HUES64 (cell line): ENCODE measurements at regions not wholly inside any gene's neighbourhood (a gene's known extent, or its start where the extent isn't known, plus 50 kb on each side); places are given as distances from the start of the nearest gene placed in this dataset.

Experiments
- H3K27ac ChIP-seq: 2 replicates; pipeline ENCODE4 v1.7.0; 2013; ENCODE audit warnings: low read depth, low read length, inconsistent platforms
- H3K27me3 ChIP-seq: 2 replicates; pipeline ENCODE4 v1.6.1; 2013; ENCODE audit warnings: mild to moderate bottlenecking, low read length; ENCODE audit not compliant: insufficient read depth
- H3K36me3 ChIP-seq: 2 replicates; pipeline ENCODE4 v1.6.1; 2013; ENCODE audit warnings: mild to moderate bottlenecking, low read length; ENCODE audit not compliant: insufficient read depth
- H3K4me1 ChIP-seq: 2 replicates; pipeline ENCODE4 v1.6.1; 2013; ENCODE audit warnings: mild to moderate bottlenecking, low read length, moderate library complexity; ENCODE audit not compliant: insufficient read depth
- H3K4me3 ChIP-seq: 2 replicates; pipeline ENCODE4 v1.5.1; 2013; ENCODE audit warnings: mild to moderate bottlenecking, low read length, moderate library complexity
- H3K9ac ChIP-seq: 2 replicates; pipeline ENCODE4 v1.6.1; 2013; ENCODE audit warnings: mild to moderate bottlenecking, low read depth, low read length
- H3K9me3 ChIP-seq: 2 replicates; pipeline ENCODE4 v1.6.1; 2013; ENCODE audit warnings: low read depth, low read length; ENCODE audit not compliant: insufficient read depth
- WGBS: fragments of 150-250, 120-280 bp; methylation state at CpG from one replicate; pipeline ENCODE4 v1.1.7; 2013; ENCODE audit warnings: missing lambda C conversion rate; 5-methylcytosine and 5-hydroxymethylcytosine counted together

DNA sequence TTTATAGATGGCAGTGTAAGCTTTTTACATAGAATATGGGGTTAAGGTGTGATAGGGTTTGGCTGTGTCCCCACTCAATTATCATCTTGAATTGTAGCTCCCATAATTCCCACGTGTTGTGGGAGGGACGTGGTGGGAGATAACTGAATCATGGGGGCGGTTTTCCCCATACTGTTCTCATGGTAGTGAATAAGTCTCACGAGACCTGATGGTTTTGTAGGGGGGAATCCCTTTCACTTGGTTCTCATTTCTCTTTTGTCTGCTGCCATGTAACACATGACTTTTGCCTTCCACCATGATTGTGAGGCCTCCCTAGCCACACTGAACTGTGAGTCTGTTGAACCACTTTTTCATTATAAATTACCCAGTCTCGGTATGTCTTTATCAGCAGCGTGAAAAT lies 290.3 kb upstream of the B3GALT2 start:
- no peak overlapping the region for H3K9ac ChIP-seq
- no peaks in the 10 kb centered on the region for H3K27me3 ChIP-seq
- 99% methylated on average over 6 of the region's 6 CpGs for WGBS
- H3K36me3 ChIP-seq: no peaks in the 10 kb centered on the region
- H3K4me3 ChIP-seq: no peak overlapping the region
- no peak overlapping the region for H3K27ac ChIP-seq
- H3K9me3 ChIP-seq: no peaks in the 10 kb centered on the region
- H3K4me1 ChIP-seq: no peaks in the 10 kb centered on the region

- Histone ChIP-seq H3K9ac (no peak overlapping the region), H3K27me3 (no peaks in the 10 kb centered on the region), H3K4me1 (no peaks in the 10 kb centered on the region), H3K4me3 (no peak overlapping the region), H3K36me3 (no peaks in the 10 kb centered on the region), H3K27ac (no peak overlapping the region), H3K9me3 (no peaks in the 10 kb centered on the region)
- WGBS: 94% methylated on average over 4 of the region's 4 CpGs
Observed at GRCh38 chr1:193473932-193474331, 287.5 kb upstream of the B3GALT2 start.

GRCh38 chr1:193472838-193473398 lies 286.5 kb upstream of the B3GALT2 start:
- no peak overlapping the region for H3K27ac ChIP-seq
- H3K4me3 ChIP-seq: no peak overlapping the region
- H3K27me3 ChIP-seq: no peaks in the 10 kb centered on the region
- H3K36me3 ChIP-seq: no peaks in the 10 kb centered on the region
- no peaks in the 10 kb centered on the region for H3K9me3 ChIP-seq
- H3K4me1 ChIP-seq: no peaks in the 10 kb centered on the region
- 95% methylated on average over 3 of the region's 3 CpGs for WGBS
- no peak overlapping the region for H3K9ac ChIP-seq

GRCh38 chr1:193472430-193472829 lies 286.0 kb upstream of the B3GALT2 start:
- H3K4me1 ChIP-seq: no peaks in the 10 kb centered on the region
- H3K27ac ChIP-seq: no peak overlapping the region
- WGBS: 94% methylated on average over 2 of the region's 2 CpGs
- no peaks in the 10 kb centered on the region for H3K27me3 ChIP-seq
- no peaks in the 10 kb centered on the region for H3K9me3 ChIP-seq
- no peaks in the 10 kb centered on the region for H3K36me3 ChIP-seq
- no peak overlapping the region for H3K4me3 ChIP-seq
- no peak overlapping the region for H3K9ac ChIP-seq

DNA sequence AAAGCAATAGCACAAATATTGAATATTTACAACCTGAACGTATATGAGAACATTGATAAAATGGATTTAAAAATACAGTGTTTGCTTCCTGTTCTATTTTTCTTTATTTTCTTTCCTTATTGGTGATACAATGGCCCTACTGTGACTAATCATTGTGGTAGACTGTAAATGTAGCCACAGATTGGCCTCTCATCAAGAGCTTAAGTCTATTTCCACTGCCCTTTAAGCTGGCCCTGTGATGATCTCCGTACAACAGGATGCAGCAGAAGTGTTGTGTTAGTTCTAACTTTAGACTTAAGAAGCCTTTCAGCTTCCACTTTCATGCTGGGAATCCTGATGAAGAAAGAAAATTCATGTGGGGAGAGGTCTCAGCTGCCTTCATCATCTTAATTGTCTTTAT lies 285.6 kb upstream of the B3GALT2 start:
- Histone ChIP-seq H3K4me3 (no peak overlapping the region), H3K9me3 (no peaks in the 10 kb centered on the region), H3K27me3 (no peaks in the 10 kb centered on the region), H3K9ac (no peak overlapping the region), H3K27ac (no peak overlapping the region), H3K36me3 (no peaks in the 10 kb centered on the region), H3K4me1 (no peaks in the 10 kb centered on the region)
- WGBS: 100% methylated on average over 1 of the region's 2 CpGs

GRCh38 chr1:193463326-193463932 lies 277.0 kb upstream of the B3GALT2 start:
- Histone ChIP-seq H3K9me3 (no peaks in the 10 kb centered on the region), H3K27me3 (no peaks in the 10 kb centered on the region), H3K4me3 (no peak overlapping the region), H3K36me3 (no peaks in the 10 kb centered on the region), H3K27ac (no peak overlapping the region), H3K4me1 (peaks cover 24% of the 10 kb centered on the region), H3K9ac (no peak overlapping the region)
- 85% methylated on average over 3 of the region's 5 CpGs for WGBS

DNA sequence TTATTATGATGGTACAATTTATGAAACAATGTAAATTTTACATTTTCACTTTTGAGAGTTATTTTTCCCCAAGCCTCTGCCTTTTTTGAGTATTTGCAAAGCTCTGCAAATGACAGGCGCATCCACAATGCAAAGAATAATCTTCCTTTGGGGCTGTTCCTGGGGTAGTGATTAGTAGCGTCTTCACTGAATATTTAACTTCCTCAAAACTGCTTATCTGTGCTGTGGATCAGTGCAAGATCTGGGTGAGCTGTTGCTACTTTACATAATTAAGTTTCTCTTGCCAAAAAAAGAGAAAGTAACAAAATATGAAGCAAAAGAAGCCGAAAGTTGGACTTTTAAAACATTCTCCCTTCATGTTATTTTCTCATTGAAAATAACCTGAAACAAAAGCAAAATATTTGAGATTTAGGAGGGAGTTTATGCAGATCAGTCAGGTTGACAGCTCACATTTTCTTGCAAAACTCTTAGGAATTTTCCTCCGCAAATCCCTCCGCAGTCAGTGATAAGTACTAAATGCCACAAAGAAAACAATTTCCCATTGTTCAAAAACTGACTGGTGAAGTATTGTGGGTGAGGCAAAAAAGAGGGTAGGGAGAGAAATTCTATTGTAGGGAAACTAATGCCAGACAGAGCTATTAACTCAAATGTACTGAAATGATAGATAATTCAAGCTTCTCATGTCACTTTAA lies 276.4 kb upstream of the B3GALT2 start:
- Histone ChIP-seq H3K4me1 (peaks cover 24% of the 10 kb centered on the region), H3K9ac (no peak overlapping the region), H3K36me3 (no peaks in the 10 kb centered on the region), H3K4me3 (no peak overlapping the region), H3K27me3 (no peaks in the 10 kb centered on the region), H3K9me3 (no peaks in the 10 kb centered on the region), H3K27ac (no peak overlapping the region)
- 43% methylated on average over 4 of the region's 5 CpGs for WGBS

- H3K9ac ChIP-seq: no peak overlapping the region
- no peak overlapping the region for H3K27ac ChIP-seq
- H3K27me3 ChIP-seq: no peaks in the 10 kb centered on the region
- no peaks in the 10 kb centered on the region for H3K9me3 ChIP-seq
- no peaks in the 10 kb centered on the region for H3K36me3 ChIP-seq
- WGBS: 98% methylated on average over 3 of the region's 5 CpGs
- H3K4me1 ChIP-seq: peaks cover 24% of the 10 kb centered on the region
- H3K4me3 ChIP-seq: no peak overlapping the region
Observed at GRCh38 chr1:193458628-193459027, 272.2 kb upstream of the B3GALT2 start.

DNA sequence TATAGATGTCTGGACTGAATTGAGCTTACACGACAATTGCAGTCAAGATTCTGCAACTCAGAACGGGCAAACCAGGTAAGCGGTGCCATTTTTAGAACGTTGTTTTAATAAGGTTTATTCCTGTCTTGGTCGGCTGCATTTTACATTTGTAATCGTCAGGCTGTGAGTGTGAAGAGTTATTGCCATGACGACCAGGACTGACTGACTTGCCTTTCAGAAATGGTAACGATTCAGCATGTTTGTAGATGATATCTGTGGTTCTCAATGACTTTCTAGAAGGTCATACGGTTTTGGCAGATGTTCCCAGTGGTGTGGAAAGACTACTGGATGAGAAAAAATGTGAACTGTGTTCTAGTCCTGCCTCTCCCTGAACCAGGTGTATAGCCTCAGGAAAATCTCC lies 271.3 kb upstream of the B3GALT2 start:
- Histone ChIP-seq H3K36me3 (no peaks in the 10 kb centered on the region), H3K4me1 (peaks cover 15% of the 10 kb centered on the region), H3K4me3 (no peak overlapping the region), H3K9ac (no peak overlapping the region), H3K9me3 (no peaks in the 10 kb centered on the region), H3K27me3 (no peaks in the 10 kb centered on the region), H3K27ac (no peak overlapping the region)
- WGBS: 93% methylated on average over 9 of the region's 9 CpGs

- H3K4me1 ChIP-seq: peaks cover 10% of the 10 kb centered on the region; the same call in 1 of the 2 replicates
- no peak overlapping the region for H3K4me3 ChIP-seq
- H3K27ac ChIP-seq: no peak overlapping the region
- H3K36me3 ChIP-seq: no peaks in the 10 kb centered on the region
- 100% methylated on average over 1 of the region's 2 CpGs for WGBS
- no peaks in the 10 kb centered on the region for H3K27me3 ChIP-seq
- H3K9ac ChIP-seq: no peak overlapping the region
- H3K9me3 ChIP-seq: no peaks in the 10 kb centered on the region
Observed at GRCh38 chr1:193456811-193457280, 270.4 kb upstream of the B3GALT2 start.

- Histone ChIP-seq H3K36me3 (no peaks in the 10 kb centered on the region), H3K9me3 (no peaks in the 10 kb centered on the region), H3K4me3 (no peak overlapping the region), H3K4me1 (no peaks in the 10 kb centered on the region), H3K9ac (no peak overlapping the region), H3K27ac (no peak overlapping the region), H3K27me3 (no peaks in the 10 kb centered on the region)
- 93% methylated on average over 1 of the region's 1 CpG for WGBS
Observed at GRCh38 chr1:193451606-193452005, 265.2 kb upstream of the B3GALT2 start.
